GM21381 (cell line): ENCODE measurements at regions not wholly inside any gene's neighbourhood (a gene's known extent, or its start where the extent isn't known, plus 50 kb on each side); places are given as distances from the start of the nearest gene placed in this dataset.
"Not testable (repeated sequence)": the region's sequence is repeated elsewhere in the genome, so short reads cannot be mapped to it uniquely, and the experiment has no call there.

Experiments used
- ATAC-seq: cut with Tn5 transposase; IDR thresholded peaks from one replicate; pipeline ENCODE4 v1.9.1; 2021; ENCODE audit warnings: mild to moderate bottlenecking, moderate library complexity; ENCODE audit not compliant: unreplicated experiment

GRCh38 chr7:98727146-98727709 lies 110.1 kb downstream of the NPTX2 start:
- no peak for ATAC-seq

DNA sequence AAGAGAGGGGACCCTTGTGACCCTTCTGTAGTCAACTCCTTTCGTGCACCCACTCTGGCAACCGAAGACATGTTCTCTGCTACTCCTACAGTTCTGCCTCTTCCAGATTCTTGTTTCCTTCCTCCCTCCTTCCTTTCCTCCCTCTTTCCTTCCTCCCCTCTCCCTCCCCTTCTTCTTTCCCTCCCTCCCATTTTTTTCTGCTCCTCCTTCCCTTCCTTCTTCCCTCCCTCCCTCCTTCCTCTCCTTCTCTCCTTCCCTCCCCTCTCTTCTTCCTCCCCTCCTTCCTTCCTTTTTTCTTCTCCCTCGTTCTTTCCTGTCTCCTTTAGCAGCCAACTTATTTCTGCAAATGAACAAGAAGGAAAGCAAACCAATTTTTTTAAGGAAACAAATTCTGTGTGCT lies 111.5 kb downstream of the NPTX2 start:
- ATAC-seq: no peak

GRCh38 chr7:98729121-98729520 lies 112.0 kb downstream of the NPTX2 start:
- ATAC-seq: no peak

- no peak for ATAC-seq
Observed at GRCh38 chr7:98730326-98730725, 113.2 kb downstream of the NPTX2 start.

- no peak for ATAC-seq
Observed at GRCh38 chr7:98731651-98732050, 114.6 kb downstream of the NPTX2 start.

GRCh38 chr7:98733036-98733435 lies 116.0 kb downstream of the NPTX2 start:
- peak; percentile 58 for ATAC-seq

DNA sequence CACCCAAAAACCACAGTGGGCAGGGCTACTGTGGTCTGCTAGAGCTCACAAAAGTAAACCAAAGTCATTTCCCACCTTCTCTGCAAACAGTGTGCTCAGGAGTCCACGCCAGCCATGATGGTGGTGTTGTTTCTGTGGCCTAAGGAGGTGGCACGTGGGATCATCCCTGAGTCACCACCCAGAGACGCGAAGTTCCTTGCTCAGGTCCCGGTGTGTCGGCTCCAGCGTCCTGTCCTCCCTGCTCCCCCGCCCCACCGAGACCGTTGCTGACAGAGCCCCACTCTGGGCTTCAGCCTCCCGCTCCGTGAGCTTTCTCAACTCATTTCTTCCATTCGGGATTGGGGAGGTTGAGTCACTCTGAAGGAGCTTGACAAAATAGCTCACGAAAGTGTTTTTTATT lies 118.7 kb downstream of the NPTX2 start:
- no peak for ATAC-seq

- ATAC-seq: not testable (repeated sequence)
Observed at GRCh38 chr7:98736461-98736860, 119.4 kb downstream of the NPTX2 start.

DNA sequence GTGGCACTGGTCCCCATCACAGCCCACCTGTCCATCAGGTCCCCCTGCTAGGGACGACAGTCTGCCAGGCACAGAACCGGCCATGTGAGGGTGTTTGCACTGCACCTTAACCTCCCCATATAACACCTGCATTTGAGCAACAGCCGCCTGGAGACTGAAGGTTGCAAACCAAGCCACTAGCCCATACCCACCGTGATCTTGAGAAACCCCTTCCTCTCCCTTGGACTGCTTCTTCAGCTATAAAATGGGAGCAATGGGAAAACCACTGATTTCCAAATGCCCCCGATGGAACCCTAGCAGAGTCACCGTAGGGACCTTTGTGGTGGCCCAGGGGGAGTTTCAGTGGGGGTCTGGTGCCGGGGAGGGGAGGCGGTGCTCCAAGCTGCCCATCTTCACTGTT lies 120.1 kb downstream of the NPTX2 start:
- no peak for ATAC-seq

DNA sequence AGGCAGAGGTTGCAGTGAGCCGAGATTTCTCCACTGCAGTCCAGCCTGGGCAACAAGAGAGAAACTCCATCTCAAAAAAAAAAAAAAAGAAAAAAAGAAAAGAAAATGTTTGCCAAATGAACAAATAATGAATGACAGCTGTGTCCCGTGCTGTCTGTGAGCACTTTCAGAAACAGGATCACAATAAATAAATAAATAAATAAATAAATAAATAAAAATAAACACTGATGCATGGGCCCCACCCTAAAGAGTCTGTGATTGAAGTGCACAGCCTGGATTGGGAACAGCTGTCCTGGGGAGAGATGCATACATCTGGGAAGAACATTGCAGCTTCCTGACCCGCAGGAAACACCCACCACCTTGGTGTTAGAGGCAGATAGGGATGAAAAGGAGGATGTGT lies 123.6 kb downstream of the NPTX2 start:
- ATAC-seq: no peak

DNA sequence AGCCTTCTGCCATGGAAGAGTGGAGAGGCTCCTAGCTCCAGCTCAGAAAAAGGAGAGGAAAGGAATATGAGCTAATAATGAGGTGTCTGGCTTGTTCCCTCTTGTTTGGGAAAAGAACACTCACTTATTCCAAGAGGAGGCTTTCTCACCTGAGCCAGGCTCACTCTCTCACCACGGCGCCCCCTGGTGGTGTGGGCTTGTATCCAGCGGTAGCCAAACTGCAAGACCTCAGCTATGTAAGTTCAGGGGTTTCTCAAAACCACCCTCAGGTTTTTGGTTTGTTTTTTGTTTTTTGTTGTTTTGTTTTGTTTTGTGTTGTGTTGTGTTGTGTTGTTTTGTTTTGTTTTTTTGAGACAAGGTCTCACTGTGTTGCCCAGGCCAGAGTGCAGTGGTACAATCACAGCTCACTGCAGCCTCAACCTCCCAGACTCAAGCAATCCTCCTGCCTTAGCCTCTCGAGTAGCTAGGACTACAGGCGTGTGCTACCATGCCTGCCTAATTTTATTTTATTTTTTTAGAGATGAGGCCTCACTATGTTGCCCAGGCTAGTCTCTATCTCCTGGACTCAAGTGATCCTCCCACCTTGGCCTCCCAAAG lies 124.0 kb downstream of the TMEM130 start:
- ATAC-seq: no peak

DNA sequence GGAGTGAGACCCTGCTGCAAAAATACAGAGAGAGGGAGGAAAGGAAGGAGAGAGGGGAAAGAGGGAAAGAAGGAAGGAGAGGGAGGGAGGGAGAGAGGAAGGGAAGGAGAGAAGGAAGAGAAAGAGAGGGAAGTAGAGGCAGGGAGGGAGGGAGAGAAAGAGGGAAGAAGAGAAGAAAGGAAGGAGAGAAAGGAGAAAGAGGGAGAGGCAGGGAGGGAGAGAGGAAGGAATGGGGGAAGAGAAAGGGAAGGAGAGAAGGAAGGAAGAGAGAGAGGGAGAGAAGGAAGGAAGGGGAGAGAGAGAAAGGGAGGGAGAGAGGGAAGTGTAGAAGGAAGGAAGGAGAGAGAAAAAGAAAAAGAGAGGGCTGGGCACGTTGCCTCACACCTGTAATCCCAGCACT lies 121.7 kb downstream of the TMEM130 start:
- no peak for ATAC-seq

DNA sequence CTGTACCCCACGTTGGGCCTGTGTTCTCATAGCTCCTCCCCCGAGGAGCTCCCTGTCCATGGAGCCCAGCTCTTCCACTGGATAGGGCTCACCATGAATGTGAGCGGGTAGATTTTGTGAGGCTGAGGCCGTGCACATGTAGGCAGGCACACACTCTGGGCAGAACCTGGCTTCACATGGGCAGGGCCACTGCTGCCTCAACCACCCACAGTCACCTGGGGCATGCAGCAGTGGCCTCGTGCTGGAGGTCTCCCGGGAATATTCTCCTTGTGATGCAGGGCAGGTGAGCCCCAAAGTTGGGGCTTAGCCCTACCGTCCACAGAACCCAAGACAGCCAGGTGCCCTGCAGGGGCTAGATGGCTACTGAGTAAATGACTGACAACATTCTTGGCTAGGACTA lies 116.6 kb downstream of the TMEM130 start:
- no peak for ATAC-seq

DNA sequence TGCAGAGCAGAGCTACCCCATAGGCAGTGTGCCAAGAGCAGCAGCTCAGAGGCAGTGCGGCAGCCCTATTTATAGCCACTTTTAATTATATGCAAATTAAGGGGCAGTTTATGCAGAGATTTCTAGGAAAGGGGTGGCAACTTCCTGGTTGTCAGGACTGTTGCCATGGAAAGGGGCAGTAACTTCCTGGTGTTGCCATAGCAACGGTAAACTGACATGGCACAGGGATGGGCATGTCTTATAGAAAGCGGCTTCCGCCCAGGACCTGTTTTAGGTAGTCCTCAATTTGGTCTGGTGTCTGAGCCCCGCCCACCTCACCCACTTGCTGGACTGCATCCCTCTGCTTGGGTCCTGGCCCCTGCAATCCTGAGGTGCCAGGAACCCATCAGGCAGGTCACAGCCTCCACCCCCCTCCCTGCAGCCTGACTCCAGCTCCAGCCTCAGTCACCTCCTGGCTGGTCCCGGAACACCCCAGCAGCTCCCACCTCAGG lies 115.8 kb downstream of the TMEM130 start:
- no peak for ATAC-seq

DNA sequence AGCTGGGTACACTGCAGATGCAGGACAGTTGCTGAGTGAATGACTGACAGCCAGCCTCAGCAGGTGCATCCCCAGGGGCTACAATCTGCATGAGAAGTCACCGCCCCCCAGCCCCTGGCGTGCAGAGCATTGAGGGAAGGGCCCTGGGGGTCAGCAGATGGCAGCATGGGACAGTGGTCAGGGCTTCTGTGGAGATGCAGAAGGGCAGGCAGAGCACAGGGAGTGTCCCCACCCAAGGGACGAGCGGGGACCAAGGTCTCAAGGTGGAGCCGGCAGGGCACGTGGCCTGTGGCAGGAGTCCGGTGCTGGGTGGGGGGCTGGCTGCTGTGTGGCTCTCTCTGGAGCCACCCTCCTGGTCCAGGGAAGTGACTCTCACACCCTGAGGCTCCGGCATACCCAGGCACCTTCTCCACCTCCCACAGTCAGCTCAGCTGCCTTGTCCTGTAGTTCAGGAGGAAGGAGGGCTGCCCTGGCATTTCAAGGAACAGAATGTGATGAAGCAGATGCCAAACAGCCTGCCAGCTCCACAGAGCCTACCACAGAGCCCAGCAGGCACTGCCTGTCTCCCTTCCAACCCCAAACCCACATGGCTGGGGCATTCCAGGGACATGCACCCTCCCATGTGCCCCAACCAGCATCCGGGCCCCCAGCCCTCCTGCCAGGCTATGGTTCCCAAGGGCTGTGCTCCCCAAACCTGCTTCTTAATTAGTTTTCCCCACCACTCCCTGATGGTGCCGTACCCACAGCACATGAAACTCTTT lies 114.5 kb downstream of the TMEM130 start:
- ATAC-seq: no peak

GRCh38 chr7:98758157-98758556 lies 111.7 kb downstream of the TMEM130 start:
- ATAC-seq: no peak

- ATAC-seq: no peak
Observed at GRCh38 chr7:98760201-98760651, 109.6 kb downstream of the TMEM130 start.

DNA sequence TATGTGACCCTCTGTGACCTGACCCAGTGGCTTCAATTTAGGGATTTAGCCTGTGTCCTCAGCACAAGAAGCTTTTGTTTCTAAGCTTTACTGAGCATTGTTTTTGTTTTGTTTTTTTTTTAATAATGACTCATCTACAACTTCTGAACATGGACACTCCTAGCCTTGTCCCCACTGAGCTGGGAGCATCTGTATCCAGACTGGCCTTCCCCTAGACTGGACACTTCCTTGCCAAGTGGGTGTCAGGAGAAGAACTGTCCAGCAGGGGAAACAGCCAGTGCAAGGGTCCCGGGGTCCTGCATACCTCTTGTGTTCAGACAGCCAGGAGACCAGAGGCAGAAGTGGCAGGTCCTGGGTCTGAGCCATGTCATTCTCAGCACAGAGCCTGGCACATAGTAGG lies 108.6 kb downstream of the TMEM130 start:
- no peak for ATAC-seq

DNA sequence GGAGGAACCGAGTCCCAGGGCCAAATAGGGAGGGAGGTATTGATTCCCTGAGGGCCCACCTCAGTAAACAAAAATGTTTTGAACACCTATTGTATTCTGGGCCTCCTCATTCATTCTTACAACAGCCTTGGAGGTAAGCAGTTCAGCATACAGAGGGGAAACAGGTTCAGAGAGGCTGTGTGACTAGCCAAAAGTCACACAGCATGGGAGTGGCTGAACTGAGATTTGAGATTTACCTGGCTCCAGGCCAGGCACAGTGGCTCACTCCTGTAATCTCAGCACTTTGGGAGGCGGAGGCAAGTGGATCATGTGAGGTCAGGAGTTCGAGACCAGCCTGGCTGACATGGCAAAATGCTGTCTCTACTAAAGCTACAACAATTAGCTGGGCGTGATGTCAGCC lies 107.2 kb downstream of the TMEM130 start:
- no peak for ATAC-seq

GRCh38 chr7:98763441-98763840 lies 106.4 kb downstream of the TMEM130 start:
- ATAC-seq: no peak

DNA sequence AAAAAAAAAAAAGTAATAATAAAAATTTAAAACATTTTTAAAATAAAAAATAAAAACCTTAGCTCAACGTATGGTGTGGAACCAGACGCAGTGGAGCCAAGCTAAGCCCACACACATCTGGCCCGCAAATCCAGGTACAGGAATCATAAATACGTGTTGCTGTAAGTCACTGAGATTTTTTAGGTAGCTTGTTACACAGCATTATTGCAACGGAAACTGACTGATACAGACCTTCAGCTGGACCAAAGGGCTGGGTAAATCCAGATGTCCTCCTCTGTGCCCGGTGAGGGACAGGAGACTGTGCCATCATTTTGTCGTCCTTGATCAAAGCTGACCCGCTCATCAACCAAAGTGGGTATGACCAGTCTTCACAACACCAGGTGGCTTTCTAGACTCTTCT lies 104.9 kb downstream of the TMEM130 start:
- no peak for ATAC-seq

DNA sequence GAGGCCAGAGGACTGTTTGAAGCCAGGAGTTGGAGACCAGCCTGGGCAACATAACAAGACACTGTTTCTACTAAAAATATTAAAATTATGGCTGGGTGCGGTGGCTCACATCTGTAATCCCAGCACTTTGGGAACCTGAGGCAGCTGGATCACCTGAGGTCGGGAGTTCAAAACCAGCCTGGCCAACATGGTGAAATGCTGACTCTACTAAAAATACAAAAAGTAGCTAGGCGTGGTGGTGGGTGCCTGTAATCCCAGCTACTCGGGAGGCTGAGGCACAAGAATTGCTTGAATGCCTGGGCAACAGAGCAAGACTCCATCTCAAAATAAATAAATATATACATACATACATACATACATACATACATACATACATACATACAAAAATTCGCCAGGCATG lies 99.7 kb downstream of the TMEM130 start:
- not testable (repeated sequence) for ATAC-seq
